ENCODE measurements at regions not wholly inside any gene's neighbourhood (a gene's known extent, or its start where the extent isn't known, plus 50 kb on each side); places are given as distances from the start of the nearest gene placed in this dataset.
"Not testable (repeated sequence)": the region's sequence is repeated elsewhere in the genome, so short reads cannot be mapped to it uniquely, and the experiment has no call there.

DNA sequence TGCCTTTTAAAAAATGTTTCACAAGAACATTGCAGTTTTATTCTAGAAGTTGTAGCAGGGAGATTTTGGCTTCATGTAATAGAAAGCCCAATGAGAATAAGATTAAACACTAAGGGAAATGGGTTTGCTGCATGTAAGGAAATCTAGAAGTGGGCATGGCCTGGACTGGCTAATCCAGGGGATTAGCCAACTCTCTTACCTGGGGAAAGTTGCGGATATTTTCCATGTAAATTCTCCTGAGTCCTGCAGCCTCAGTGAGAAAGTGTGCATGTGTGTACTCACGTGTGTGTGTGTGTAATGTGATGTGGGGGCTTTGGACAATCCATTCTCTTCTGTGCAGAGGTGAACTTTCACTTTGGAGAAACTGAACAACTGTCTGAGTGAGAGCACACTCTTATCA is 775.1 kb upstream of the TPTE start:
- not testable (repeated sequence) for DNase-seq

DNA sequence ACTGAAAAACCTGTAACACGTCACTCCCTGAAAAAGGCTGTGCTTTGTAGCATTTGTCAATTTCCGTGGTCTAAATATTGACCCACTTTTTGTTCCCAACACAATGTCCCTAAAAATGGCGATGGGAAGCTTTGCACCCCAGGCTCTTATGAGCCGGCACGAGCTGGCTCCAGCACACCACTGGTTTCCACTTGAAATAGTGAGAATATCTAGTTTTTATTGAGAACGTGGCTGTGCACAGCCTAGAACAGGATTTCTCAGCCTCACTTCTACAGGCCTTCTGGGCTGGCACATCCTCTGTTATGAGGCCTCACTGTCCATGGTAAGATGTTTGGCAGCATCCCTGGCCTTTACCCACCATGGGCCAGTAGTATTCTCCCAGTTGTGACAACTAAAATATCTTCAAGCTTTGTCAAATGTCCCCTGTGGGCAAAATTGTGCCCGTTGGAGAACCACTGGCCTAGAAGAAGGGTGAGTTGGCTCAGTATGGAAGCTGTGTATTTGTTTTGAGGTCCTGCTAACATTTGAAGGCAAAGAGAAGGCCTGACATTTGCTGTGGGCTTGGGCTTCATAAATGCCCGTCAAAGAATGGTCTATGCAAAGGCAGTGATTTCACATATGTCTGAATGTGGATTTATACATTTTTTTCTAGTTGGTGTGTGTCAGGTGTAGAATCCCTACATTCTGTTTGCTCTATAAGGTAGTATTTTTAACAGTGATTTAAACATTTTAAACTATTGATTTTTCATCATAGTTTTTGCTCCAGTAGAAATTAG is 774.4 kb upstream of the TPTE start:
- DNase-seq: not testable (repeated sequence)

DNA sequence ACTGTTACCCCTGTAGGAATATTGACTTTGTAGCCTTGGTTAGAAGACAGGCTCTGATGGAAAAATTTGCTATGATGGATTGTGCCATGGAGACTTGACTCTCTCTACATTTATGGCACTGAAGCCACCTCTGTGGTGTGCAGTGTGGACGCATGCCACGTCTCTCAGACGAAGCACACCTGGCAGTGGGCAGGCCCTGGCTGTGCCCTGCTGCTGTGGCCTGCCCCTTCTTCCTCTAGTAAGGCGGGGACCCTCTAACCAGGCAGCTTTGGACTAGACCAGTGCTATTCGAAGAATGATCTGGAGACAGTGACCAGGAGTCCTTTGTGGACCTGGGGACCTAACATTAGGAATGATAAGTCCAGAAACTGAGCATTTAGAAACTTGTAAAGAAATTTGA is 773.5 kb upstream of the TPTE start:
- not testable (repeated sequence) for DNase-seq

DNA sequence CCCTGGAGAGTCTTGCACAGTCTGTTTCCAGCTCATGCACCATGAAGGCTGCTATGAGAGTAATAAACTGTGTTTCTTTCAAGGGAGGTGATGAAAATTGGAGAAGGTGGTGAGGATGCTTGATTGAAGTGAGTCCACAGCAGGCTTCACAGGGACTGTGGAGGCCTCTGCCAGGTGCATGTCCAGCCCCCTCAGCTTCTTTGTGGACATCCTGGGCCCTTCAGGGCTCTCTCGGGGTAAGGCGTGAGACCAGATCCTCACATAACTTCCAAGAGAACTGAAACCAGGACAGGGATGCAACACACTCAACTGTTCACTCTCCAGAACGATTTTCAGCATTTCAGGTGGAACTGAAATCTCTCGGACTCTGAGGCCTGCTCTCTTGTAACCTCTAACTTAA is 772.9 kb upstream of the TPTE start:
- DNase-seq: not testable (repeated sequence)

DNA sequence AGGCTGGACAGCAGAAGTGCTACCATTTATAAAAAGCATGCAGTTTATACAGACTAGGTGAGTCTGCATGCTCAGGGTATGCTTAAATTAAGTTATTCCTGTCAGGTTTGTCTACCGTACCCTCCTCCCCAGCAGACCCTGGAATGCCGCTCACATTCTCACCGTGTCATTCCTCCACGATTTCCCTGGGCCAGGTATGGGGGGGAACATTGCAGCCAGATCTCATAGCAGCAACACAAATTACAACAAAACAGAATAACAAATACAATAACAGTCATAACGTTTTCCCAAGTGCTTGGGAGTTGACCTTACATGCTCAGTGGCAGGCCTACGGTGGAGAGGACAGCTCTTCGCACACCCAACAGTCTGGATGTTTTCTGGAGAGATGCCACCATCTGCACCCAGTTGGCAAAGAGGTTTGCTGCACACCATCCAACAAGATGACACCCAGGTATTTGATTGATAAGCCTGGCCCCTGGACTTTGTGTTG is 771.6 kb upstream of the TPTE start:
- DNase-seq: not testable (repeated sequence)

DNA sequence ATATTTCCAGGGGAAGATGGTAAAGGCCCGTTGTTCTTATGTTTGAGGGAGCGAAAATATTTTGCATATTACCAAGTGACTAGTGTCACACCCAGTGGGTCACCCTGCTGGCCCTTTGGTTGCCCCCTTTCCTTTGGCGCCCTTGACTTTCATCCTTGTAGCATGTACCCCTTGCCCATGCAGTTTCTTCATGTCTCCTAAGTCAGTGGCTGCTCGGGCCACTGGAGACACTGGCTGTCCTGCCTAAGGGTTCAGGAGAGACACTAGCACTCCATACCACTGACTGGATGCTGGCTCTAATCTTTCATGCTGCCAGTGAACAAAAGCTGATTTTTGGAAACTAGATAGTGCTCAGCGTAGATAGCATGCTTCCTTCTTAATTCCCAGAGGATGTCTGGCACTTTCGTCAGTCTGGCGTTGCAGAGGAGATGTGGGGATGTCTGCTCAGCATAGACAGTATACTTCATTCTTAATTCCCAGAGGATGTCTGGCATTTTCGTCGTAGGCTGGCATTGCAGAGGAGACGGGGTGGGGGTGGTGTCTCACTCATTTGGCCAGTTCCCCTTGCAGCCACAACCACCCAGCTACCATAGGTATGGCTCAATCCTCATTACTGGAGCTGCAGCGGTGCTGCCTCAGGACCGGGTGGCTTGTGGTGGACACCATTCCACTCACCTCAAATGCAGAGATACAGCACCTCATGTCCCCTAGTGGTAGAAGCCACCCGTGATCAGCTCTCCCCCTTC is 770.9 kb upstream of the TPTE start:
- DNase-seq: no peak

DNA sequence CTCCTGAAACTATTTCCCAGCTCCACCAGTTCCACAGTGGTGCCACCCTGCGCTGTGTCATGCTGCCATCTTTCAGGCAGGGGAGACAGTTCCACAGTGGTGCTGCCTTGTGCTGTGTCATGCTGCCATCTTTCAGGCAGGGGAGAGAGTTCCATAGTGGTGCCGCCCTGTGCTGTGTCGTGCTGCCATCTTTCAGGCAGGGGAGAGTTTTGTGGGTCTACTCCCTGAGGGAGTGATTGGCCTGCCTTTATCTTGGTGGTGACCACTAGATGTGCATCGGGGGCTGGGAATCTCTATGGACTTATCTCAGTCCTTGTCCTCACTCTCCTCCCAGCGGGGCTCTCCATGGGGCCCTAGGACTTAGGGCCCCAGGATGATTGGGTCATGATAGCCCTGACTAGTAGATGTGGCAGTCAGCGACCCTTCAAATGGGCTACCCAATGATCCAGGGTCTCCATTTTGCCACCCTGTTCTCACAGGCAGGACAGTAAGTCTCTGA is 770.2 kb upstream of the TPTE start:
- not testable (repeated sequence) for DNase-seq

DNA sequence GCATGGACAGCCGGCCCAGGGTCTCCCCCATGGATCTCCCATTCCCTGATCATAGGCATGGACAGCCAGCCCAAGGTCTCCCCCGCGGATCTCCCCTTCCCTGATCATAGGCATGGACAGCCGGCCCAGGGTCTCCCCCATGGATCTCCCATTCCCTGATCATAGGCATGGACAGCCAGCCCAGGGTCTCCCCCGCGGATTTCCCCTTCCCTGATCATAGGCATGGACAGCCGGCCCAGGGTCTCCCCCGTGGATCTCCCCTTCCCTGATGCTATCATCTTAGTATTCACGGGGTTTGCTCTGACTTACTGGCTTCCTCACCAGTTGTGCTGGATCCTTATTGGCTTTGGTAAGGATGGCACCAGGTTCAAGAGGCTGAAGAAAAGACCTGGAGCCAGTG is 769.4 kb upstream of the TPTE start:
- DNase-seq: not testable (repeated sequence)

DNA sequence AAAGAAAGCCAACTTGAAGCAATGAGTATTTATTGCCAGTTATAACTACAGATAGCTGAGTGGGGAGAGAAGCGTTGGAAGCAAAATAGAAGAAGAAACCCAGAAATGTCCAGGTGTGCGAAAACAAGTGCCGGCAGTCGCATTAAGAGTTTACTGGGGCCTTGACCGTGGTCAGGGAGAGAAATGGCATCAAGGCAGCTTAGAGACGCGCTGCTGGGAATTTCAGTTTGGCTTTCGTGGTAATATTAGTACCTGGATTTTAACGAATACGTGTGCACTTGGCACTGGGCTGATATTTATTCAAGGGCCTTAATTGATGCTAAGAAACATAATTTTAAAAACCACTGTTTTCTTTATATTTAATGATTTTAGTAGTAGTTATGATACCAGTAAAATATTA is 767.9 kb upstream of the TPTE start:
- DNase-seq: not testable (repeated sequence)

DNA sequence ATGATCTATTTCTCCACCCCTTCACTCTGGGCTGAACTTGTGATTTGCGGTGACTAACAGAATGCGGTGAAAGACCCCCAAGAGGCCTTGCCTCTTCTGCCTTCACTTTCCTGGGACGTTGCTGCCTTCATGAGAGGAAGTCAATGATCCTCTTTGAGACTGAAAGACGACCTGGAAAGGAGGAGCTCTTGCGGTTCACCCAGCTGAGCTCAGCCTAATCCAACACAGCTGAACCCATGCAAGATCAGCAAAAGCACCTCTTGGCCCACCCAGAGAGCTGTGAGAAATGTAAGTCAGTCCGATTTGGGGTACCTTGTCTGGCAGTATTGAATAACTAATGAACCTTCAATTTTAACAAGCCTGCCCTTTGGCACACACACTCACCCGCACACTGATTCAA is 767.4 kb upstream of the TPTE start:
- no peak for DNase-seq

DNA sequence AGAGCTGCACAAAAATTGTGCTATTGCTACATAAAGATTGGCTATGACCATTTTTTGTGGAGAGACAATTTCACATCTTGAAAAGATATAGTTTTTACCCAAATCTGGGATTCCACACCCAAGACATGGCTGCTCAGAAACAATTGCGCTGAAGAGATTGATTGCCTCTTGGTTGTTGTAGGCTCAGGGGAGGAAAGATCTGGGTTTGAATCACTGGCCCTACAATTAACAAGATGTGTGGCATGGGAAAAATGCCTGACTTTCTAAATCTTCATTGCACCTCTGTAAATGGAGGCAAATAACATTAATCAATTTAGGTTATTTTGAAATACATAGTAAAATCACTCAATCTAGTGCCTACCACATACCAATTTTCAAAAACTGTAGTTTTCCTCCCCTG is 766.9 kb upstream of the TPTE start:
- DNase-seq: not testable (repeated sequence)

DNA sequence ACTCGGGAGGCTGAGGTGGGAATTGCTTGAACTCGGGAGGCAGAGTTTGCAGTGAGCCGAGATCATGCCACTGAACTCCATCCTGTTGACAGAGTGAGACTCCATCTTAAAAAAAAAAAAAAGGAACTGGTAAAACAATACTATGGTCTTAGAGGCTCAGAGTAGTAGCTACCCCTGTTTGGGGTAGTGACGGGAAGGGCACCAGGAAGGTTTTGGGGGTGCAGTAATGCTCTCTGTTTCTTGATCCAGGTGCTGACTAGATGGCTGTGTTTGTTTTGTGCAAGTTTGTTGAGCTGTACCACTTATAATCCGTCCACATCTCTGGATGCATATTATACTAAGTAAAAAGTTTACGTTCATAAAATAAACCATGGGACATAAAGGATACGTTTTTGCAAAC is 765.8 kb upstream of the TPTE start:
- DNase-seq: no peak

DNA sequence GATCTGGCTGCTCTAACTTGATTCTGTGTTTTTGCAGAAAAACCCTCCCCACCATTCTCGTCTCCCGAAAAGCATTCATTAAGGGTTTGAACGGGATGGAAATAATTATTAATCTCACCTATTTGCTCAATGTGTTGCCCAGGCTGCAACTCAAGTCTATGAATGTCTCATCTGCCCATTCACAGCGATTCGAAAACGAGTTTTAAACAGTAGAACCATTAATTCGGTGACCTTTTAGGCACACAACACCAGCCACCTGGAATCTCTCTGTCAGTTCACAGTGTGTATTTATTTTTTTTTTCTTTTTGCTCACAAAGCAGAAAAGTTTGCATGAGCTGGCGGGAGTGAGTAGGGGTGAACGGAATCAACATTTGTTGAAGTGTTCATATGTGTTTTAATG is 764.7 kb upstream of the TPTE start:
- DNase-seq: no peak

DNA sequence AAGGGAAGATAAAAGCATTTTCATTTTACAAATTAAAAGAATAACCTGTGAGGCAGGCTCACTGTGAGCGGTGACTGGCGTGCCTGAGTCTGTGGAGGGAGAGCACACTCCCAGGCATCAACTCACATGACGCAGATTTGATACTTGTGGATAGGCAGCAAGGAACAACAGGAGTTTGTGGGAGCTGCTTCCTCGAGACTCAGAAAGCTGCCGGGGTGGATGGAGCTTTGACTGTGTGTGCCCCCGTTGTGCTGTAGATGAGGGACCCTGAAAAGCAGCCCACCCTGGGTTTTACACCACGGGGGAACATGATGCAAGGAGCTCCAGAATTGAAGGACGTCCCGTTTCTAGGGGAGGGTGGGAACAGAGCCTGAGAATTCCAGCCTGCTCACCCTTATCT is 764.3 kb upstream of the TPTE start:
- not testable (repeated sequence) for DNase-seq

DNA sequence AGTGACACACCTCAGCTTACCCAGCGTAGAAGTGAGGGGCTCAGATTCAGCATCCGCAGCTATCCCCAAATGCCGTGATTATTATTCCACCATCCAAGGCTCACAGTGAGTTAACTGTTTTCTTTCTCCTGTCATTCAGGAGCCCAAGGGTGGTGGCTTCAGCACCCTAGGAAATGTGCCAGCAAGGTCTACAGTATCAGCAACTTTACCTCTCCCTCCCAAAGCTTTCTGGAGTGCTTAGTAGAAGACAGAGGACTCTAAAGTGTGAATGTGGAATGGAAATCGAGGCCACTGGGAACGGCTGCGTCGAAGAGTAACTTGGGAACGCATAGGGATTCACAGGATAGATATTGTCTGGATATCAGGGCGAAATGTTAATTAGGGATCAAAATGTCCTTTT is 763.8 kb upstream of the TPTE start:
- DNase-seq: not testable (repeated sequence)

DNA sequence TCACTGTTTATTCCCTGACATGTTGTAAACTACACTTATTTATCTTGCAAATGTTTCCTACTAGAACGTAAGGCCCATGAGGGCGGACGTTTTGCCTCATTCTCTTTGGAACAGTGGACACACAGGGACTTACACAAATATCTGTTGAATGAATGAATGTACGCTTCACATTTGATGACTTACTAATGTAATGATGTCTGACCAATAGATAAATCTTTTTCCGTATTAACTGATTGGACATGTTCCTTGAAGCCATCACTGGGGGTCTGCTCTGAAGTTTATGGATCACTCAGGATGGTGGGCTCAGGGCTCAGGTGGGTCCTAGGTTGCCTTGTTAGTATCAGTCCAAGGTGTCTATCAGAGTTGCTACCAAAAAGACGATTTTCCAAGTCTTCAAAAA is 763.2 kb upstream of the TPTE start:
- DNase-seq: no peak

DNA sequence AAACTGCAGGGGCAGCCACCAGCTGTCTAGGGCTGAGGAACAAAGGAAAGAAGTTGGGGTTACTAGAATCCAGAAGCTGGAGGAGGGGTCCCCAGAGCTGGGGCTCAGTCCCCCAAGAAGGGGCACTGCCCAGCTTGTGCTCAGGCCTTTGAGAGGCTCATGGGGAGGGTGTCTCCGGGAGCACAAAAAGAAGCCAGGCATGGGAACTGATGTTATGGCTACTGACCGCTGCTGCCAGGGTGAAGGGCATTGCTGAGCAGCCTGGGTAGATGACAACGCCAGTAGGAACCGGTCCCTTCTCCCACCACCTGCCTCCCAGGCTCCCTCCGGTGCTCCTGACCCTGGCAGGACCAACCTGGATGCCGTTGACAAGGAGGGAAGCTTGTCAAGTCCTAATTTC is 762.5 kb upstream of the TPTE start:
- DNase-seq: no peak

DNA sequence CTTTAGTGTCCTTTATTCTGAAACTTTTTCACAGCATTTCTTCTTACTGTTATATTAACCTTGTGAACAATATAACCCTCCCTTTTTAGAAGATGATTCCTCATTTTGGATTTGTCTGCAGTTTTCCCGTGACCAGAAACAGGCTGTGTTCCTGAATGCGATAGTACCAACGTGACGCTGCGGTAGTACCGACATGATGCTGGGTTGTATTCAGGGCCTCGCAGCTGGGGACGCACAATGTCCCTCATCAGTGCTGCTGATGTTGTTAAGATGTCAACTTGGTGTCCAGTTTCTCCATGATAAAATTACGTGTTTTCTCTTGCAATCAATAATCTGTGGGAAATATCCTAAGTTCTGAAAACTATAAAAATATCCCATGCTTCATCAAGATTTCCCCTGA is 761.4 kb upstream of the TPTE start:
- no peak for DNase-seq

DNA sequence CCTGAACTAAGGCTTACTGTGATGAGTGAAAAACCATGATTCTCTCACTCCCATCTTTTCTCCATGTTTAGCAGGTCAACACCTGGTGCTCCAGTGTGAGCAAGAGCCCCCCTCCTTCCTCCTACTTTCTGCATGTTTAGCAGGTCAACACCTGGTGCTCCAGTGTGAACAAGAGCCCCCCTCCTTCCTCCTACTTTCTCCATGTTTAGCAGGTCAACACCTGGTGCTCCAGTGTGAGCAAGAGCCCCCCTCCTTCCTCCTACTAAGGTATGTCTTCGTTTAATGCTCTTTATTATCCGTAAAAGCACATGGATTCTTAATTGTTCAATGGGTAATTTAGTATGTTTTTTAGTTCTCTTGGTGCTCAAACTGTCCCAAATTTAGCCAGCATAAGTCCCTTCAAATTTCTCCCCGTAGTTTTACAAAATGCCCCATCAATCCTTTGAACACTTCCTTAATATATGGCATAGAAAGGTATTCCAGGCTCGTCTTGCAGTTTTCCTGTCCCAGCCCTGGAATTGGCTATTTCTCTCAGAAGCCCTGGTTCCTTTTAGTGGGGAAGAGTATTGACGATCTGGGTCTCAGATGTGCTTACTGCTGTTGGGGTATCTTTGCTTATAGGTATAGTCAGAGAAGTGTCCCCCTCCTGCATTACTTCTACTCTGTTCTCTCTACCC is 760.8 kb upstream of the TPTE start:
- DNase-seq: no peak

DNA sequence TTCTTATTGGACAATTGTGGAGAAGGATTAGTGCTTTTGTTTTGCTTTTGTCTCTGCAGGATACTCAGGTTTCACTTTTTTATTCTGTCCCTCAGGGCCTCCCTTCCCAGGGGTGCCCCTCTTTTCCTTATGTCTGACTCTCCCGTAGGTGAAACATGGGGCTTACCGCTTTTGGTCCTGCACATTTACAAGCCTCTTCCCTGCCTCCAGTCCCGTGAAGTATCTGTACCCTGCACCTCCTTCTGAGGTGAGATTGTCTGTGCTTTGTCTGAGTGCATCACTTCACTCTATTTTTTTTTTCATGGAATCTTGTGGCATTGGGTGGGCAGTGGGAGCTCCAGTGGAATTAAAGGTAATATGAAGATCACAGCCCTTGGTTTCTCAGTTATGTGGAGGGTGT is 758.1 kb upstream of the TPTE start:
- DNase-seq: no peak

DNA sequence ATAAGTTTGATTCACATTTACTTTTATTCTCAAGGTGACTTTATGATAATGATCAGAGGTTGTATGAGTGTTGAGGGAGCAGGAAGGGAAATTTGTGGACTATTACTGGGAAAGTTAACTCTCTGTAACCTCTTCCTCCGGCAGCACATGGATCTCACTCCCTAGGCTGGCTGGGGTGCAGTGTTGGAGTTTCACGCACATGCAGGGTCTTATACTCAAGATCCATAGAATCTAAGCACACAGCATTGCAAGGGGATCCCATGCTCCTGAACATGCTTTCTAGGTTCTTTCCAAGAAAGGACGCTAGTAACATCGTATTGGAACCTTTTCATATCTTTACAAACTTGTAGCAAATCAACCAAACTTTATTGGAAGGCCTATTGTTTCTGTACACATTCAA is 757.6 kb upstream of the TPTE start:
- DNase-seq: no peak

DNA sequence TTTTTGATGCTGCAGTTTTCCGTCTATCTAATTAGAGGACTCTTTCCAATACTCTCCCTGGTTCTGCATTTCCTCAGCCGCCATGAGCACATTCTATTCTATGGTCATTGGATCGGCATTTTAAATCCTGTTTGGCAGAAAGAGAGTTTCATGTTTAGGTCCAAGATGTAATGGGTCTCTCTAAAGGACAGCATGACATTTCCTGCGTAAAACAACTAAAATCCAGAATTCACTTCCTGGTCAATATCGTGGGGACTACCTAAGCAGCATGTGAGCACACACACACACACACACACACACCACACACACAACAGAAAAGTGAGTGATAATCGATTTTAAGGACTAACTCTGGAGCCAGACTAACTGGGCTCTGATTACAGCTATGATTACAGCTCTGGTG is 757.1 kb upstream of the TPTE start:
- not testable (repeated sequence) for DNase-seq

DNA sequence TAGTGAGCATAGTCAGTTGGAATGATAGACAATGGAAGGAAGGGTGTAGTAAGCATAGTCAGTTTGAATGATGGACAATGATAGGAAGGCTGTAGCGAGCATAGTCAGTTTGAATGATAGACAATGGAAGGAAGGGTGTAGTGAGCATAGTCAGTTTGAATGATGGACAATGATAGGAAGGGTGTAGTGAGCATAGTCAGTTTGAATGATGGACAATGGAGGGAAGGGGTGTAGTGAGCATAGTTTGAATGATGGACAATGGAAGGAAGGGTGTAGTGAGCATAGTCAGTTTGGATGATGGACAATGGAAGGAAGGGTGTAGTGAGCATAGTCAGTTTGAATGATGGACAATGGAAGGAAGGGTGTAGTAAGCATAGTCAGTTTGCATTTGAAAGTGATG is 755.8 kb upstream of the TPTE start:
- not testable (repeated sequence) for DNase-seq
